CD14-positive monocyte (primary cell): ENCODE measurements at regions not wholly inside any gene's neighbourhood (a gene's known extent, or its start where the extent isn't known, plus 50 kb on each side); places are given as distances from the start of the nearest gene placed in this dataset.
"Not testable (repeated sequence)": the region's sequence is repeated elsewhere in the genome, so short reads cannot be mapped to it uniquely, and the experiment has no call there.

Experiments used
- DNase-seq, 3 donors: peaks; one replicate each; pipeline ENCODE4 v3.0.0-alpha.2; 2011 to 2022
- H2AFZ ChIP-seq: 2 replicates; pipeline ENCODE4 v1.6.0; 2012; ENCODE audit warnings: mild to moderate bottlenecking, low read depth, low read length, inconsistent platforms; ENCODE audit not compliant: insufficient read depth, poor library complexity, severe bottlenecking
- H3K27ac ChIP-seq, 2 donors: 1 replicate in 1 of 2; 2 replicates in 1 of 2; pipeline ENCODE4 v1.5.1; 2012 to 2013; ENCODE audit warnings: low read length in 2 of 2, control low read depth in 1 of 2, inconsistent platforms in 1 of 2, low read depth in 1 of 2, mild to moderate bottlenecking in 1 of 2
- H3K27me3 ChIP-seq, 2 donors: one replicate each; pipeline versions ENCODE4 v1.6.0 to v1.6.1; 2011 to 2013; ENCODE audit warnings: low read length in 2 of 2; ENCODE audit not compliant: control insufficient read depth in 2 of 2, insufficient read depth in 2 of 2
- H3K36me3 ChIP-seq, 2 donors: replicated peaks in 1 of 2; 1 replicate in 1 of 2; 2 replicates in 1 of 2; pipeline versions ENCODE4 v1.5.1 to v1.6.1; 2012 to 2013; ENCODE audit warnings: low read length in 2 of 2, control low read depth in 1 of 2, inconsistent platforms in 1 of 2, mild to moderate bottlenecking in 1 of 2; ENCODE audit not compliant: insufficient read depth in 2 of 2, control insufficient read depth in 1 of 2
- H3K4me1 ChIP-seq, 2 donors: 1 replicate in 1 of 2; 2 replicates in 1 of 2; pipeline versions ENCODE4 v1.5.1 to v1.6.1; 2012 to 2013; ENCODE audit warnings: low read length in 2 of 2, control low read depth in 1 of 2, inconsistent platforms in 1 of 2, mild to moderate bottlenecking in 1 of 2, moderate library complexity in 1 of 2; ENCODE audit not compliant: insufficient read depth in 2 of 2, control insufficient read depth in 1 of 2
- H3K4me2 ChIP-seq: replicated peaks from 2 replicates; pipeline ENCODE3; 2012; ENCODE audit warnings: low read length, moderate library complexity, mild to moderate bottlenecking; ENCODE audit not compliant: poor library complexity, severe bottlenecking; ENCODE audit errors: extremely low read depth
- H3K4me3 ChIP-seq, 3 experiments: fragments of 200-600 bp in 1 of 3; sonication (generic) in 1 of 3; replicated peaks in 1 of 3; 1 replicate in 2 of 3; 2 replicates in 1 of 3; pipeline ENCODE4 v1.5.1; 2011 to 2013; ENCODE audit warnings: low read length in 3 of 3, mild to moderate bottlenecking in 3 of 3, control low read depth in 2 of 3, low read depth in 2 of 3, inconsistent platforms in 1 of 3, moderate library complexity in 1 of 3
- H3K79me2 ChIP-seq: 2 replicates; pipeline ENCODE4 v1.6.0; 2012; ENCODE audit warnings: mild to moderate bottlenecking, control low read depth, inconsistent platforms, low read length, moderate library complexity; ENCODE audit not compliant: insufficient read depth
- H3K9ac ChIP-seq: 2 replicates; pipeline ENCODE4 v1.6.0; 2017; ENCODE audit warnings: low read length, mild to moderate bottlenecking; ENCODE audit not compliant: insufficient read depth, poor library complexity, severe bottlenecking
- H3K9me3 ChIP-seq, 2 donors: replicated peaks in 1 of 2; 1 replicate in 1 of 2; 2 replicates in 1 of 2; pipeline versions ENCODE4 v1.5.1 to v1.6.1; 2012 to 2013; ENCODE audit warnings: low read length in 2 of 2, control low read depth in 1 of 2; ENCODE audit not compliant: control insufficient read depth in 1 of 2, insufficient read depth in 1 of 2
- H4K20me1 ChIP-seq: 2 replicates; pipeline ENCODE4 v1.6.0; 2012; ENCODE audit warnings: mild to moderate bottlenecking, low read length, control low read depth, moderate library complexity; ENCODE audit not compliant: insufficient read depth
- H3K27ac Mint-ChIP-seq, 7 donors: one replicate each; pipeline ENCODE4 v1.8.0; 2020; ENCODE audit warnings: mild to moderate bottlenecking in 7 of 7, mixed read lengths in 7 of 7, moderate library complexity in 6 of 7, inconsistent platforms in 2 of 7
- H3K27me3 Mint-ChIP-seq, 3 donors: one replicate each; pipeline ENCODE4 v1.8.0; 2021 to 2022; ENCODE audit warnings: low read depth in 3 of 3, mild to moderate bottlenecking in 3 of 3, mixed read lengths in 3 of 3, moderate library complexity in 3 of 3, inconsistent platforms in 1 of 3
- H3K36me3 Mint-ChIP-seq, 2 donors: one replicate each; pipeline ENCODE4 v1.8.0; 2020; ENCODE audit warnings: mixed read lengths in 2 of 2, inconsistent platforms in 1 of 2, mild to moderate bottlenecking in 1 of 2
- H3K4me1 Mint-ChIP-seq: one replicate; pipeline ENCODE4 v1.8.0; 2020; ENCODE audit warnings: mild to moderate bottlenecking, mixed read lengths
- H3K4me3 Mint-ChIP-seq, 2 donors: one replicate each; pipeline ENCODE4 v1.8.0; 2020; ENCODE audit warnings: mild to moderate bottlenecking in 2 of 2, mixed read lengths in 2 of 2, moderate library complexity in 1 of 2
- H3K9me3 Mint-ChIP-seq, 7 donors: one replicate each; pipeline ENCODE4 v1.8.0; 2020 to 2022; ENCODE audit warnings: mixed read lengths in 7 of 7, mild to moderate bottlenecking in 6 of 7, moderate library complexity in 6 of 7, inconsistent platforms in 2 of 7
- WGBS: methylation state at CpG from one replicate; pipeline ENCODE4 v1.1.5; 2013; ENCODE audit warnings: missing lambda C conversion rate; ENCODE audit not compliant: insufficient coverage; 5-methylcytosine and 5-hydroxymethylcytosine counted together
- intact Hi-C, 2 donors: fragments of 100-400 bp; cut with micrococcal nuclease; formaldehyde crosslinking; loops; one replicate each; pipeline versions ENCODE4 v1.15.0 to v1.15.1; 2023
- TF ChIP-seq, protein P1 (sequence below): fragments of 200-600 bp; IDR thresholded peaks from one replicate; pipeline ENCODE4 v1.8.0; 2022; ENCODE audit warnings: antibody characterized with exemption, mild to moderate bottlenecking

DNA sequence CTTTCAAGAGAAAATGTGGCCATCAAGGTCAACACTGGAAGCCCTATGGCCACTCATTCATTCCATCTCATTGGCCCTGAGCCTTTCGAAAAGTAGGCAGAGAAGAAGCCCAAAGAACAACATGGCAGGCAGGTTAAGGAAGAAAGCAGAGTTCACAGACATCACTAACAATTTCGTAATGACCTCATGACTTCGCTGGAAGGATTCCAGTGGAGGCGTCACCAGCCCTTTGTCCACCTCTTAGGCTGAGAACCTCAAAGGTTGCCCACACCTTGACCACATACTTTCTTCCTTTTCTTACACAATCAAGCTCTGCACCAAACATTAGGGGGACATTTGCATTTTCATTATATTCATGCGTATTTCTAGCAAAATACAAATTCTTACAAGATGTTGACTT is 252.4 kb upstream of the PLGLB2 start:
- H3K36me3 ChIP-seq, DNase-seq, H3K4me2 ChIP-seq, H3K9me3 Mint-ChIP-seq, H3K9me3 ChIP-seq, H3K36me3 Mint-ChIP-seq, H3K4me3 ChIP-seq, H3K79me2 ChIP-seq, H2AFZ ChIP-seq, H3K4me1 ChIP-seq, intact Hi-C loops, H3K9ac ChIP-seq, H3K27me3 ChIP-seq, H3K4me3 Mint-ChIP-seq, H3K27me3 Mint-ChIP-seq, H4K20me1 ChIP-seq, H3K27ac ChIP-seq: not testable (repeated sequence)
- Mint-ChIP-seq H3K4me1 (peaks cover 13% of the 10 kb centered on the region), H3K27ac (peak overlapping the region in 5 of 7 donors; percentile 25 to 76 (median 45))
- no CpG with 5 or more reads among the region's 5 CpGs for WGBS

DNA sequence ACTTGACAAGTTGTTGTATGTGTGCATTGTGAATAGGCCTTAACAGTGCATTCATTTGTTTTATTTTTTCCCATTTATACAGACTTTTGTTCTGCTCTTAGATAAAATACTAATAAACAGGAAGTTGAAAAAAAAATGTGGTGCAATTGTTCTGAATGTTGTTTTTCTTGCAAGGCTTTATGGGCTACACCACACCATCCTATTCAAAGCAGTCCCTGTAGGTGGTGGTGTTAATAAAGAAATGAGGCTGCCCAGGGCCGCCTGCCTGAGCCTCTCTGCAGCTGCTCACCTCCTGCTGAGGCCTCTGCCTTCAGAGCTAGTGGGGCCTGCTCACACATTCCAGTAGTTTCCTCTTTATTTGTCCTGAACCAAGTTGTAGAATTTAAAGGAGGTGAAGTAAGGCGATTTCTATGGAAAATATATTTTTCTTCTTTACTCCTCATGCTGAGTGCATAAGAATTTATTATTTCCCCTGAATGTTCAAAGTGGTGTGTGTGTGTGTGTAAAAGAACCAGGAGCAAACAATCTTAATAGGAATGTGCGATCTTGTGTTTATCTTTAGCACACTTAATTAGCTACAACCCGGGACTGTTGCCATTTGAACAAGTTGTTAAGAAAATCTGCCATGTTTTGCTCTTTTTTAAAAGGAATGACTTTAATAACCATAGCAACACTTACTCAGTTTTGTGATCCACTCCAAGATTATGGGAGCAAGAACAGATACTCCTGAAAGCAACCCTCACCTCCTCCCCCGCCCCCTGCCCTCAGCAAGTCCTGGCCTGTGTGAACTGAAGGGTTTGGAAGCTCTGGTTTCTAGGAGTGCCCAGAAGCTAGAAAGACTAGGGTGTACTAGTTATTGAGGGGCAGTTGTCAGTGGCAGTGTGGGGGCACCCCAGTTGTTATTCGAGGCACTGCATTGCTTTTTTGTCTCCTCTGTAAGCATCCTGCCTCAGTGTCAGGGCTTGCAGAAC is 251.6 kb upstream of the PLGLB2 start:
- not testable (repeated sequence) for H3K27ac Mint-ChIP-seq
- peaks cover 14% of the 10 kb centered on the region for H3K4me1 Mint-ChIP-seq

DNA sequence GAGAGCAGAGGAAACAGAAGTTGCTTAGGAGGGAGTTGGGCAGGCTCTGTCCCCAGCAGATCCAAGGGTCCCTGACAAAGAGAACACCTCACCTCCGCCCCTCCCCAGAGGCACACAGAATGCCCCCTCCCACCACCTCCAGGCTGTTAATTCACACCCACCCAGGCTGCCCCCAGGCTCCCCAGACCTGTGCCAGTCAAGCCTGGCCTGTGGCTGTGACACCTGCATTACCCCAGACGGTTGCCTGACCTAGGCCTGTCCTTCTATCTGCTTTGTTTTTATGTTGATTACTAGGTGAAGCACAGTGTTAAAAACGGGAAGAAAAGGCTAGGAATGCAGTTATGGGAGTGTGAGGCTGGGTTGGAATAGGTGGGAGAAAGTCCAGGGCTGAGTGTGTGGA is 250.8 kb upstream of the PLGLB2 start:
- H3K36me3 ChIP-seq, H3K4me3 ChIP-seq, H3K9me3 ChIP-seq, H2AFZ ChIP-seq, H3K27me3 Mint-ChIP-seq, DNase-seq, H3K4me1 ChIP-seq, H4K20me1 ChIP-seq, H3K27me3 ChIP-seq, H3K36me3 Mint-ChIP-seq, H3K9ac ChIP-seq, H3K4me2 ChIP-seq, intact Hi-C loops, H3K27ac Mint-ChIP-seq, H3K79me2 ChIP-seq, H3K27ac ChIP-seq, H3K9me3 Mint-ChIP-seq, H3K4me3 Mint-ChIP-seq: not testable (repeated sequence)
- peaks cover 14% of the 10 kb centered on the region for H3K4me1 Mint-ChIP-seq
- no CpG with 5 or more reads among the region's 3 CpGs for WGBS

More for the DNA sequence above, 251.6 kb upstream of the PLGLB2 start:
- no CpG with 5 or more reads among the region's 6 CpGs for WGBS
- H2AFZ ChIP-seq, H3K36me3 ChIP-seq, H3K4me2 ChIP-seq, H3K4me1 ChIP-seq, intact Hi-C loops, H3K36me3 Mint-ChIP-seq, H3K27me3 Mint-ChIP-seq, H3K4me3 ChIP-seq, H3K9ac ChIP-seq, H3K27ac ChIP-seq, H3K79me2 ChIP-seq, H3K9me3 Mint-ChIP-seq, H3K4me3 Mint-ChIP-seq, H3K27me3 ChIP-seq, H3K9me3 ChIP-seq, H4K20me1 ChIP-seq: not testable (repeated sequence)
- peak; percentile 45 to 66 (median 58) for DNase-seq
- TF ChIP-seq, protein P1, sequence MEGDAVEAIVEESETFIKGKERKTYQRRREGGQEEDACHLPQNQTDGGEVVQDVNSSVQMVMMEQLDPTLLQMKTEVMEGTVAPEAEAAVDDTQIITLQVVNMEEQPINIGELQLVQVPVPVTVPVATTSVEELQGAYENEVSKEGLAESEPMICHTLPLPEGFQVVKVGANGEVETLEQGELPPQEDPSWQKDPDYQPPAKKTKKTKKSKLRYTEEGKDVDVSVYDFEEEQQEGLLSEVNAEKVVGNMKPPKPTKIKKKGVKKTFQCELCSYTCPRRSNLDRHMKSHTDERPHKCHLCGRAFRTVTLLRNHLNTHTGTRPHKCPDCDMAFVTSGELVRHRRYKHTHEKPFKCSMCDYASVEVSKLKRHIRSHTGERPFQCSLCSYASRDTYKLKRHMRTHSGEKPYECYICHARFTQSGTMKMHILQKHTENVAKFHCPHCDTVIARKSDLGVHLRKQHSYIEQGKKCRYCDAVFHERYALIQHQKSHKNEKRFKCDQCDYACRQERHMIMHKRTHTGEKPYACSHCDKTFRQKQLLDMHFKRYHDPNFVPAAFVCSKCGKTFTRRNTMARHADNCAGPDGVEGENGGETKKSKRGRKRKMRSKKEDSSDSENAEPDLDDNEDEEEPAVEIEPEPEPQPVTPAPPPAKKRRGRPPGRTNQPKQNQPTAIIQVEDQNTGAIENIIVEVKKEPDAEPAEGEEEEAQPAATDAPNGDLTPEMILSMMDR, result peak; percentile 32

DNA sequence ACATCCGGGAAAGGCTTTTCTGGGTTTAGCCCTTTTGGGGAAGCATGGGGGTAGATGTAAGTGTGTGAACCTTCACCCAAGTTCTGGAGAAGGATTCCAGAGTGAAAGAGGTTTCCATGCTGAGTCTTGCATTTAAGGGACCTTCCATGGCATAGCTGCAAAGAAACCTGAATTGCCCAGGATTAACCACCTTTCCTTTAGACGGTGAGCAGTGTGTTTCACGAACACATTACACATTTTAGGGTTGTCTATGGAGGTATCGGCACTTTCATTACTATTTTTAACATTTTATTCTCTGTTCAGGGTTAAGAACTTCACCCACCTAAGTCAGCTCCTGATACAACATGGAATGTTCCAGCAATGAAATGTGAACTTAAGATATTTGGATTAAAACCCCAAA is 250.2 kb upstream of the PLGLB2 start:
- H3K4me1 ChIP-seq, H3K27me3 ChIP-seq, H3K36me3 Mint-ChIP-seq, H3K4me2 ChIP-seq, H3K79me2 ChIP-seq, H3K4me3 ChIP-seq, H3K27ac Mint-ChIP-seq, H3K36me3 ChIP-seq, H3K9me3 ChIP-seq, H3K9me3 Mint-ChIP-seq, H4K20me1 ChIP-seq, DNase-seq, H3K4me3 Mint-ChIP-seq, H2AFZ ChIP-seq, H3K27me3 Mint-ChIP-seq, H3K27ac ChIP-seq, intact Hi-C loops, H3K9ac ChIP-seq: not testable (repeated sequence)
- peaks cover 14% of the 10 kb centered on the region for H3K4me1 Mint-ChIP-seq
- no CpG with 5 or more reads among the region's 4 CpGs for WGBS
